ENCODE measurements at regions not wholly inside any gene's neighbourhood (a gene's known extent, or its start where the extent isn't known, plus 50 kb on each side); places are given as distances from the start of the nearest gene placed in this dataset.
"Not testable (repeated sequence)": the region's sequence is repeated elsewhere in the genome, so short reads cannot be mapped to it uniquely, and the experiment has no call there.

DNA sequence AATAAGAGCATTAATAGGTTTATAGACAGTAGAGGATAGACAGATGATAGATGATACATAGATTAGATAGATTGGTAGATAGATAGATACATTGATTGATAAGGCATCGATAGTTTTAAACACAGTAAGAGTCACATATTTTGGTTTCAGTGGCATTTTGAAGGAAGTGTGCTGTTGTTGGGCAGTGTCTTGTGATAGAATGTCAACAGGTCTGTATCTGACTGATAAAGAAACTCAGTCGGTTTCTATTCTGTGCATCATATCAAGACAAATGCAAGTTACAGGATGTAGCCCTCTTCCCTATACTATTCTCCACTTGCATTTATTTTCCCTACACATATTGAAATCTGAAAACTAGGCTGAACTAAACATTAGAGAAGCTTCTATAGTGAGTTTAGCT lies 1229.0 kb upstream of the ZEB2 start:
- Histone ChIP-seq H3K36me3 (ENCODE audit: insufficient read depth in 1 of 2, low read depth in 1 of 2) (no peaks in the 10 kb centered on the region), H3K9me3 (no peaks in the 10 kb centered on the region), H3K27ac (no peak overlapping the region), H3K4me1 (peaks cover 13% of the 10 kb centered on the region), H3K4me3 (no peak overlapping the region), H3K27me3 (ENCODE audit: insufficient read depth in 3 of 3, low read length in 2 of 3) (no peaks in the 10 kb centered on the region)
- intact Hi-C loops (cut with DNase I), result no loop called here
- DNase-seq, result no peak
- ATAC-seq, result no peak
- TF ChIP-seq, protein P1, sequence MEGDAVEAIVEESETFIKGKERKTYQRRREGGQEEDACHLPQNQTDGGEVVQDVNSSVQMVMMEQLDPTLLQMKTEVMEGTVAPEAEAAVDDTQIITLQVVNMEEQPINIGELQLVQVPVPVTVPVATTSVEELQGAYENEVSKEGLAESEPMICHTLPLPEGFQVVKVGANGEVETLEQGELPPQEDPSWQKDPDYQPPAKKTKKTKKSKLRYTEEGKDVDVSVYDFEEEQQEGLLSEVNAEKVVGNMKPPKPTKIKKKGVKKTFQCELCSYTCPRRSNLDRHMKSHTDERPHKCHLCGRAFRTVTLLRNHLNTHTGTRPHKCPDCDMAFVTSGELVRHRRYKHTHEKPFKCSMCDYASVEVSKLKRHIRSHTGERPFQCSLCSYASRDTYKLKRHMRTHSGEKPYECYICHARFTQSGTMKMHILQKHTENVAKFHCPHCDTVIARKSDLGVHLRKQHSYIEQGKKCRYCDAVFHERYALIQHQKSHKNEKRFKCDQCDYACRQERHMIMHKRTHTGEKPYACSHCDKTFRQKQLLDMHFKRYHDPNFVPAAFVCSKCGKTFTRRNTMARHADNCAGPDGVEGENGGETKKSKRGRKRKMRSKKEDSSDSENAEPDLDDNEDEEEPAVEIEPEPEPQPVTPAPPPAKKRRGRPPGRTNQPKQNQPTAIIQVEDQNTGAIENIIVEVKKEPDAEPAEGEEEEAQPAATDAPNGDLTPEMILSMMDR (IDR thresholded peaks at IDR 0.05), result no peak
- WGBS, 3 donors, result 77 to 82% (median 79%) methylated on average over 2 of the region's 2 CpGs

DNA sequence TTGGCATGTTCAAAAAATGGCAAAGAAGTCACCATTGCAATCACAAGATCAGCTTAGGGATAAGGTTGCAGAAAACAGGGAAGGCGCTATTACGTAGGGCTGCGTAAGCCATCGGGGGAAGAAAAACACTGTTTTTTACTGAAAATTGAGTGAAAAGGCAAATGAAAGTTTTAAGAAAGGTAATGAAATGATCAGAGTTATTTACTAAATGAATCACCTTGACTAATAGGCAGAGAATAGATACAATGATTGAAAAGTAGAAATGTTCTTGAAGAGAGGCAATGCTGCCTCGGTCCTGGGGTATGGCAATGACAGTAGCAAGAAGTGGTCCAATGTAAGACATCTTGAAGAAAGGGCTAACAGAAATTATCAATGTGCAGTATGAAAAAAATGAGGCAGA lies 1227.8 kb upstream of the ZEB2 start:
- no peak for DNase-seq
- Histone ChIP-seq H3K36me3 (ENCODE audit: insufficient read depth in 1 of 2, low read depth in 1 of 2) (no peaks in the 10 kb centered on the region), H3K27ac (no peak overlapping the region), H3K4me1 (peaks cover 13% of the 10 kb centered on the region), H3K27me3 (ENCODE audit: insufficient read depth in 3 of 3, low read length in 2 of 3) (no peaks in the 10 kb centered on the region), H3K9me3 (no peaks in the 10 kb centered on the region), H3K4me3 (no peak overlapping the region)
- no peak for ATAC-seq
- WGBS, 3 donors, result 96 to 99% (median 96%) methylated on average over 5 of the region's 5 CpGs
- TF ChIP-seq, protein P1 (IDR thresholded peaks at IDR 0.05), result no peak
- intact Hi-C loops (cut with DNase I), result no loop called here

DNA sequence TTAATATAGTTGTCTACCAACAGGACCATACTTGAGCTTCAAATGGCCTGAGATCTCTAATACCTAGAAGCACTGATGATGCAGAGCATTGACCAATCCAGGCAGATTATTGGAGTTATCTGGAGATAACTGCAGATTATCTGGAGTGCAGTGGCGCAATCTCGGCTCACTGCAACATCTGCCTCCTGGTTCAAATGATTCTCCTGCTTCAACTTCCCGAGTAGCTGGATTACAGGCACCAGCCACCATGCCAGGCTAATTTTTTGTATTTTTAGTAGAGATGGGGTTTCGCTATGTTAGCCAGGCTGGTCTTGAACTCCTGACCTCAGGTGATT lies 1225.4 kb upstream of the ZEB2 start:
- H3K4me3 ChIP-seq; DNase-seq; H3K27ac ChIP-seq; intact Hi-C loops (cut with DNase I); H3K4me1 ChIP-seq; H3K9me3 ChIP-seq; H3K36me3 ChIP-seq (ENCODE audit: insufficient read depth in 1 of 2, low read depth in 1 of 2); ATAC-seq; H3K27me3 ChIP-seq (ENCODE audit: insufficient read depth in 3 of 3, low read length in 2 of 3): not testable (repeated sequence)
- WGBS, 3 donors, result 83 to 93% (median 90%) methylated on average over 4 of the region's 4 CpGs

DNA sequence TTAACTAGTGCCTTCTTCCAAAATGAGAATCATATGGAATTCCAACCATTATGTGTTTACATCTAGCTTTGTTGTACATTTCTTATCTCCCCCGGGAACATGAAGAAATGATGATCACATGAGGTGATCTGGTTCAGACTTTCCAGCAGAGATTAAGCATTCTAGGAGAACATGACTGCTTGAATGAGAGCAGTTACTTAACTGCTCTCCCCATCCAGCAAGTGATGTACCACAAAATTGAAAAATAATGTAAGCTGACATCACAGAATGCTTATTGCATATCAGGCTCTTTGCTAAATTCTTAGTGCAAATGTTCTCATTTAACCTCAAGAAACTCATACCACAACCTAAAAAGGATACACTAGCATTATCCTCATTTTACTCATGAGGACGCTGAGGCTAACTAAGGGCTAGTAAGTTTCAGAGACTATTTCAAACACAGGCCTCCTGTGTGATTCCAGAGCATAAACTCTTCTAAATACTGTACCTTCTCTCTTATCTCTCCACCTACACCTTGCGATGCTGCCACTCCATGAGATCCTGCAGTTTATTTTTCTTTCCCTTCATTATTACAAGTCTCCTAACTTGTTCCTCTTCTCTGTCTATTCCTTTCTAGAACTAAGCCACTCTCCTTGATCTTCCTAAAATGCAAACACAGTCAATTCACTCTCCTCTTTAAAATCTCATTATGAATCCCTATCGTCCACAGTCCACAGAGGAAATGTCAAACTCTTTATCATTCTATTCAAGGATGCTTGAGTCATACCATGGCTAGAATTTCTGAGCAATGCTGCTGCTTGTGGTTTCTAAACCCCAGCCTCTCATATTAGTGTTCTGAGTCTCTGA lies 1224.8 kb upstream of the ZEB2 start:
- TF ChIP-seq, protein P1 (IDR thresholded peaks at IDR 0.05), result no peak
- H3K27me3 ChIP-seq (ENCODE audit: insufficient read depth in 3 of 3, low read length in 2 of 3), result no peaks in the 10 kb centered on the region

DNA sequence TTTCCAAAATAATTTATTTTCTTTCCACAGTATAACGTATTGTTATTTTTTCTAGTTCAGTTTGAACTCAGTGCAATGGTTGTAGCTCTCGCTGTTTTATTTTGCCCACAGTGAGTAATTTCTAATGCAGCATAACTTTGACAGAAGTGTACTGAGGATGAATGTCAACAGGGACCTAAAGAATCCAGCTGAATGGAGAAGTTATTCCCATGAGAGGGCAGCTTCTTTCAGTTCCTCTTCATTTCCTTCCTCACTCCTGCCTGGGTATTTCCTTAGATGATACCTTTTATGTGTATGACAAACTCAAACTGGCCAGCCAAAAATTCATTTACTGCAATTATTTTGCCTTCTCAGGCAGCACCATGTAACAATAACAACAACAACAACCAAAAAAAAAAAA lies 1223.1 kb upstream of the ZEB2 start:
- no peak for DNase-seq
- no peak for ATAC-seq
- H3K4me1 ChIP-seq, result no peaks in the 10 kb centered on the region
- no peaks in the 10 kb centered on the region for H3K9me3 ChIP-seq
- no peak overlapping the region for H3K27ac ChIP-seq
- intact Hi-C loops (cut with DNase I), result no loop called here
- TF ChIP-seq, protein P1 (IDR thresholded peaks at IDR 0.05), result no peak
- H3K36me3 ChIP-seq (ENCODE audit: insufficient read depth in 1 of 2, low read depth in 1 of 2), result no peaks in the 10 kb centered on the region
- H3K27me3 ChIP-seq (ENCODE audit: insufficient read depth in 3 of 3, low read length in 2 of 3), result no peaks in the 10 kb centered on the region
- H3K4me3 ChIP-seq, result no peak overlapping the region
- WGBS, 3 donors, result 78 to 86% (median 85%) methylated on average over 2 of the region's 2 CpGs

More for the DNA sequence above, 1224.8 kb upstream of the ZEB2 start:
- 81 to 86% (median 81%) methylated on average over 4 of the region's 4 CpGs for WGBS, 3 donors
- no peak overlapping the region for H3K27ac ChIP-seq
- H3K4me1 ChIP-seq, result no peaks in the 10 kb centered on the region
- H3K4me3 ChIP-seq, result no peak overlapping the region
- H3K36me3 ChIP-seq (ENCODE audit: insufficient read depth in 1 of 2, low read depth in 1 of 2), result no peaks in the 10 kb centered on the region
- DNase-seq (no peak), ATAC-seq (peak in 1 of 4 donors; percentile 69)
- no peaks in the 10 kb centered on the region for H3K9me3 ChIP-seq
- intact Hi-C loops (cut with DNase I), result no loop called here

Data from psoas muscle (tissue), 7 donors.